ENCODE measurements at regions not wholly inside any gene's neighbourhood (a gene's known extent, or its start where the extent isn't known, plus 50 kb on each side); places are given as distances from the start of the nearest gene placed in this dataset.
"Not testable (repeated sequence)": the region's sequence is repeated elsewhere in the genome, so short reads cannot be mapped to it uniquely, and the experiment has no call there.

GRCh38 chr10:3964516-3964915, 179.5 kb upstream of the KLF6 start:
- no peak for DNase-seq

GRCh38 chr10:3963191-3963673, 178.2 kb upstream of the KLF6 start:
- no peak for DNase-seq

GRCh38 chr10:3961082-3961481, 176.1 kb upstream of the KLF6 start:
- DNase-seq: no peak

GRCh38 chr10:3960496-3960895, 175.5 kb upstream of the KLF6 start:
- no peak for DNase-seq

GRCh38 chr10:3959370-3960325, 174.6 kb upstream of the KLF6 start:
- no peak for DNase-seq

- DNase-seq: no peak
Observed at GRCh38 chr10:3958472-3958996, 173.5 kb upstream of the KLF6 start.

GRCh38 chr10:3955955-3956617, 171.1 kb upstream of the KLF6 start:
- DNase-seq: no peak

GRCh38 chr10:3955493-3955892, 170.5 kb upstream of the KLF6 start:
- DNase-seq: no peak

GRCh38 chr10:3954615-3955014, 169.6 kb upstream of the KLF6 start:
- DNase-seq: no peak

- not testable (repeated sequence) for DNase-seq
Observed at GRCh38 chr10:3954007-3954406, 169.0 kb upstream of the KLF6 start.

- no peak for DNase-seq
Observed at GRCh38 chr10:3951993-3952392, 167.0 kb upstream of the KLF6 start.

GRCh38 chr10:3950676-3951275, 165.8 kb upstream of the KLF6 start:
- DNase-seq: no peak

GRCh38 chr10:3949711-3950110, 164.7 kb upstream of the KLF6 start:
- no peak for DNase-seq

- no peak for DNase-seq
Observed at GRCh38 chr10:3948843-3949242, 163.8 kb upstream of the KLF6 start.

- no peak for DNase-seq
Observed at GRCh38 chr10:3946234-3947229, 161.5 kb upstream of the KLF6 start.

- DNase-seq: no peak
Observed at GRCh38 chr10:3945026-3945425, 160.0 kb upstream of the KLF6 start.

- DNase-seq: no peak
Observed at GRCh38 chr10:3944591-3944990, 159.6 kb upstream of the KLF6 start.

GRCh38 chr10:3943695-3944257, 158.8 kb upstream of the KLF6 start:
- no peak for DNase-seq

GRCh38 chr10:3942937-3943489, 158.0 kb upstream of the KLF6 start:
- DNase-seq: no peak

- DNase-seq: no peak
Observed at GRCh38 chr10:3941676-3942075, 156.7 kb upstream of the KLF6 start.

GRCh38 chr10:3936422-3937040, 151.5 kb upstream of the KLF6 start:
- DNase-seq: no peak
